IPS-NIHi7 (cell line): ENCODE measurements at regions not wholly inside any gene's neighbourhood (a gene's known extent, or its start where the extent isn't known, plus 50 kb on each side); places are given as distances from the start of the nearest gene placed in this dataset.

Experiments
- DNase-seq: peaks from one replicate; pipeline ENCODE4 v3.0.0; 2012; ENCODE audit warnings: mixed read lengths; ENCODE audit errors: extremely low spot score

DNA sequence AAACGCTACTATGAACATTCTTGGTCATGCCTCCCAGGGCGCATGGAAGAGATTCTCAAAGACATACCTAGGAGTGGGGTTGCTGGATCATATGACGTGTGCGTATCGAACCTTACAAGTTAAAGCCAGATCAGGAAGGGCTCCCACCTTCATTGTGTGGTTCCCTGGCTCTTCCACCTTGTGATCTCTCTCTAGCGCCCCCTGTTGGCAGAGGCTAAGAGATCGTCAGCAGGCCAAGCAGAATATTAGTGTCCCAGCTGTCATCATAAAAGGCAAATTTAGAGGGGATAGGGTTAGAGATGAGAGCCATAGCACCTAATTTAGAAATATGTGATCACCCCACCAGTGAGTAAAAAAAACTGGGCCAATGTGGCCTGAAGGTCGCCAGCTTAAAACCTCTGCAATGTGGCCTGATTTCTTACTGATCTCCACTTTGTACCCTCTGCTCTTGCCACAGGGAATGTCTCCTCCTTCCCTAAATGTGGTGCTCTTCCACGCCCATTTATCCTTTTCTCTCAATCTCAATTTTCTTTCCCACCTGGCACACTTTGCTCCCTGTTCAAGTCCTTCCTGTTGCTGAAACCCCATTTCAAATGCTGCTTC, 91.7 kb upstream of the SHB start:
- DNase-seq = peak; percentile 87

DNA sequence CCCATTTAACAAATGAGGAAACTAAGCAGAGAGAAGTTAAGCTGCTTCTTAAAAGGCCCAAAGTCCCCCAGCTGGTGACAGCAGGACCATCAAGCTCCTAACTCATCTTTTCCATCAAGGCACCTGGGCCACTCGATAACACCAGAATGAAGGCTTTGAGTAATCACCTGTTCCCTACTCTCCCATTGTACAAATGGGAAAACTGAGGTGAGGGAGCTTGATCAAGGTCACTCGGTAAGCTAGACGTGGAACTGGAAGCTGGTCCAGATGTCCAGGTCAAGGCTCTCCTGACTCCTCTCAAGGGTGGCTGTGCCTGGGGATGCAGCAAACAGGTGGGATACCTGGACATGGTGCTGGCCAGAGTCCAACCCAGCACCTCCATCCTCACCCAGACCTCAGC, 90.6 kb upstream of the SHB start:
- DNase-seq = no peak

DNA sequence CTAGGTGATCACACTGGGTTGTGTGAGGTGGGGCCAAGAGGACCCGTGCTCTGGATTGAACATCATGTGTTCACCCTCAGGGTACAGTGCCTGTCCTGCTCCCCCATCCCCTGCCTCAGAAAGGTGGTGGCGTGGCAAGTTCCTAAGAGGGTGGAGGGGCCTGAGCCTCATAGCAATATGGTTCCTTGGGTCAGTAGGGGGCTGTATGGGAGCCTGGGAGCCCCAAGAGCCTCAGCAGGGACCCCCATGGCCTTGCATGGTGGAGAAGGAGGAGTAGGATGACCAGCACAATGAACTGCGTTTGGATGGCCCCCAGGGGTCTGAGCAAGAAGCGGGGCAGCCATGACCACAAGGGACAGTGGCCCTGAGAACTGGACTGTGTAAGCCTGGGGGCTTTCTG, 89.6 kb upstream of the SHB start:
- DNase-seq = no peak

DNA sequence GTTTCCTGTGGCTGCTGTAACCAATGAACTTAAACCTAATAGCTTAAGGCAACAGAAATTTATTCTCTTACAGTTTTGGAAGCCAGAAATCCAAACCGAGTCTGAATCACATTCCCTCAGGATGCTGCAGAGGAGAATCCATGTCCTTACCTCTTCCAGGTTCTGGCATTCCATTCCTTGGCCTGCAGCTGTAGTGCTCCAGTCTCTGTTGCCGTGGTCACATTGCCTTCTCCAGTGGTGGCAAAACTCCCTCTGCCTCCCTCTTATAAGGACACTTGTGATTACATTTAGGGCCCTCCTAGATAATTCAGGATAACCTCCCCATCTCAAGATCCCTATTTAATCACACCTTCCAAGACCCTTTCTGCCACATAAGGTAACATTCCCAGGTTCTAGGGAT, 88.7 kb upstream of the SHB start:
- DNase-seq = no peak

DNA sequence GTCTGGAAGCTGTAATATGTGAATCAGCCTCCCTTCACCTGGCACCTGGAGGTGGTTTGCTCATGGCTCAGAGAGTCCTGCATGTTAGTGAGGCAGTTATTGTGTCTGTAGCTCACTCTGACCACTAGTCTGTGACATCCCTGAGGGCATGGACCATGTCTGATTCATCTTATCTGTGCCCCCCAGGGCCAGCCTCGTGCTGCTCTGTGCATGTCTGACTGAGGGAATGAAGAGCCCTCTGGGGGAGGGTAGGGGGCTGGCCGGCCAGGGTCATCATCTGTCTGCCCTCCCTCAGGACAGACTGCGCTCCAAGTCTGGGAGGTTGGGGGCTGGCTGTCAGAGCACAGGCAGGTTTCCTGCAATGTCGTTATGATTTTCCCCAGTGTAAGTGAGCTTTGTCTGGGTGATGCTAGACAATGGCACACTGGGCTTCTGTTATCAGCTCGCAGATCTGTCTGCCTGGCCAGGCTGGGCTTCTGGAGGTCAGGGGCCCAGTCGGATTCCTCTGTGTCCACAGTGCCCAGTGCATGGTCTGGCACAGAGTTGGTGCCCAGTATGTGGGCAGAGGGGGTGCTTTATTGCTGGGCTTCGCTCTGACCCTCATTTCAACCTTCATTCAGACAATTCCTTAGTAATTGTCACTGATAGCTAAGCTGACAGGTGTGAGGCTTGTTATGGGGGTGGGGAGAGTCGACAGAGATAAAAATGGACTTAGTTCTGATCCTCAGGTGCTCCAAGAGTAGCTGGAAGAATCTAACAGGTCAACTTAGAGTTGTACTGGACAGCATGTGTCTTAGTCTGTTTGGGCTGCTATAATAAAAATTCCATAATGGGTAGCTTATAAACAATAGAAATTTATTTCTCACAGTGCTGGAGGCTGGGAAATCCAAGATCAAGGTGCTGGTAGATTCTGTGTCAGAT, 85.7 kb upstream of the SHB start:
- no peak for DNase-seq

DNA sequence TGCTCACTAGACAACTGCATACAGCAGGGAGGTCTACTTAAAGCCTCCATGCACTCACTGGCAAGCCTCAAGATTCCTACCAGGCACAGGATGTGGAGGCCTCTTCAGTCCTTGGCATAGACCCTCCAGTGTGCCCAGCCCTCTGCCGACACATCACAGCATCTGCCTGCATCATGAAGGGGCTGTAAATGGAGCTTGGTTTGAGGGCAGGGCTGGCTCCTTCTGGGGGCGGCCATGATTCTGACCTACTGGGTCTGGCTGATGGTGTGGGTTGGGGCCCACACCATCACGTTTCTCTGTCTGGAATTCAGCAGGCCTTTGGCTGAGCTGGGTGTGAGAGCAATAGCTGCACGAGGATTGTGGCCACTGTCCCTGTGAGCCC, 84.9 kb upstream of the SHB start:
- no peak for DNase-seq

DNA sequence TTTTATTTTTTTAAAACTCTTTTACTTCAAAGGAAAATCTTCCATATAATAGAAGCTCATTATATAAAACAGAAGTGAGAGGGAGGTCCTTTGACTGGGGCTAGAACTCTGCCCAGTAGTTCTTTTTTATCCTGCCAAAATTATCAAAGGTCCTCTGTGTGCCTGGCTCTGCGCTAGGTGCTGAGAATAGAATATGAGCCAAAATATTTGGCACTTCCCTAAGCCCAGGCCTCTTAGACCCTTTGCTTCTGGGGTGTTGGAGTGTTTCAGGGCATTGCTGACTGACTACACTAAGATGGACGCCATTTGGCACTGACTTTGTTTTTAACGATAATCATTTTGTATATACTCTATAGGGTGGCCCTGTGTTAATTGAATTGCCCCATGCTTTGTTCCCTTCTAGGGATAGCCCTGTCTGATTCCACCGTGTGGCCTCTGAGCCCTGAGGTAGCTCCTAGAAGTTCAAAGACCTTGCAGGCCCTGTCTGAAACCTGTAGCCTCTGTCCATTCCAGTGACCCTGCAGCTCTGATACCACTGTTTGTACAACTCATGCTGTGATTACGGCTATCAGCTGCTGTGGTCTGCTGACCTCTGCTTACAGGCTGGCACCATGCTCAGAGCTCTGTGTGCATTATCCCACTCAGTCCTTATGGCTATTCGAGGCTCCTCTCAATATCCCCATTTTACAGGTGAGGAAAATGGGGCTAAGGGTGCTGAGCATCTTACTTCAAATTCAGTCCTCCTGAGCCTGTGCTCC, 84.3 kb upstream of the SHB start:
- no peak for DNase-seq

DNA sequence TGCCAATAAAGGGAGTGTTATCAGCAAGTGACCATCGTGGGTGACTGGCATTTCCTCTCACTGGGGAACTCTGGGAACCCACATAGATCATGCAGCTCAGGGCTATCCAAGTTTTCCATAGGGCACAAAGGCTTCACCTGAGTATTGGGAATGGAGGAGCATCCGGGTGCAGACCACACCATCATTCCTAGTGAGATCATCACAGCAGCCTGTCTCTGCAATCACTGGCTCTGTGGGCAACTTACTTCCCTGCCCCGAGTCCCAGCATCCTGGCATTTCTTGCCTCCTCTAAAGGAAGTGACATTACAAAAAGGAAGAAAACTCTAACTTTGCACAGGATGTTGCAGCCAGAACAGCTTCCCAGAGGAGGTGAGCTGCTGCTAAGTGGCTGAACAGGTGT, 80.6 kb upstream of the SHB start:
- DNase-seq = no peak

DNA sequence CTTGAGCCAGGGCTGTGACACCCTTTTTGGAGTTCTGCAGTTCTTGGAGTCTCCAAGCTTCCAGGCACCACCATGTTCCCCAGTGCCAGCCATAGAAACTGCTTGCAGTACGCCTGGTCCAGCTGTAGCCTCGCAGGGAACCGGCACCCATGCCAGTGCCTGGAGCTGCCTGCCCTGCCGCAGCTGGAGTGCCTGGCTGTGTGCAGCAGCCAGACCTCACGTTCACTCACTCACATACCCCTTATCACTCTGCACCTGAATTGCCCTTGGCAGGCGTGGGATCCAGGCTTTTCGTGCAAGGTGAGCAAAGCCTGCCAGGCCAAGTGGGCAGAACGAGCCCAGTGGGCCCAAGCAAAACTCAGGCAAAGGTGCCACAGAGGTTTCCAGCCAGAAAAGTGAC, 77.8 kb upstream of the SHB start:
- DNase-seq = no peak

DNA sequence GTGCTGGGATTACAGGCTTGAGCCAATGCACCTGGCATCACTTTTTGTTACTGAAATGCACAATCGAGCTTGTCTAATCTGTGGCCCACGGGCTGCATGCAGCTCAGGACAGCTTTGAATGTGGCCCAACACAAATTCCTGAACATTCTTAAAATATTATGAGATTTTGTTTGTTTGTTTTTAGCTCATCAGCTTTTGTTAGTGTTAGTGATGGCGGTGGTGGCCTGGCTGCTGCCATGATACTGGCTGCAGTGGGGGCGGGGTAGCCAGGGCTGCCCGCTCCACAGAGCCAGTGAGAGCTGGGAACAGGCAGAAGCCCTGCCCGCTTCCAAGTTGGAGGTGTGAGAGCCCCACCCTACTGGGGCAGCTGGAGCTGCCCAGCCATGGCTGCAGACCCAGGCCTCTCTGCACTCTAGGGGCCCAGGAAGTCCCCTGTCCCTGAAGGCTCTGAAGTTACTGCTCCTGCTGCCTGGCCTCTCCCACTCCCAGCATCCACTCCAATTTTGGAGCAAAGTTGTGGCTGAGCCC, 76.6 kb upstream of the SHB start:
- no peak for DNase-seq

DNA sequence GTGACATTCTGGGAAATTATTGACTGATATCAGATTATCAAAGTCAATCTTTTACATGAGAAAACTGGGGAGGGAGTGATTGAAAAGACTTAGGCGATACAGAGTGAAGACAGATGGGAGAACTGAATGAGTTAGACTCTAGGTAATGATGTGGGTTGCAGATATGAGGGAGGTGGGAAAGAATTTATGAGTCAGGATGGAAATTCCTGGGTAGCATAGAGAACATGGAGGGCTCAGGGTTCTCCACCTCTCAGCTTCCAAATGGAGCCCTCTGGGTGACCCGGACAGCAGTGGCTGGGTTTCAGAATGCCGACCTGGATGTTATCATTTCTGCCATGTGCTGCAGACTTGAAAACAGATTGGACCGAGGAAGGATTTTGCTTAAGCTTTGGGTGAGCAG, 75.4 kb upstream of the SHB start:
- no peak for DNase-seq

DNA sequence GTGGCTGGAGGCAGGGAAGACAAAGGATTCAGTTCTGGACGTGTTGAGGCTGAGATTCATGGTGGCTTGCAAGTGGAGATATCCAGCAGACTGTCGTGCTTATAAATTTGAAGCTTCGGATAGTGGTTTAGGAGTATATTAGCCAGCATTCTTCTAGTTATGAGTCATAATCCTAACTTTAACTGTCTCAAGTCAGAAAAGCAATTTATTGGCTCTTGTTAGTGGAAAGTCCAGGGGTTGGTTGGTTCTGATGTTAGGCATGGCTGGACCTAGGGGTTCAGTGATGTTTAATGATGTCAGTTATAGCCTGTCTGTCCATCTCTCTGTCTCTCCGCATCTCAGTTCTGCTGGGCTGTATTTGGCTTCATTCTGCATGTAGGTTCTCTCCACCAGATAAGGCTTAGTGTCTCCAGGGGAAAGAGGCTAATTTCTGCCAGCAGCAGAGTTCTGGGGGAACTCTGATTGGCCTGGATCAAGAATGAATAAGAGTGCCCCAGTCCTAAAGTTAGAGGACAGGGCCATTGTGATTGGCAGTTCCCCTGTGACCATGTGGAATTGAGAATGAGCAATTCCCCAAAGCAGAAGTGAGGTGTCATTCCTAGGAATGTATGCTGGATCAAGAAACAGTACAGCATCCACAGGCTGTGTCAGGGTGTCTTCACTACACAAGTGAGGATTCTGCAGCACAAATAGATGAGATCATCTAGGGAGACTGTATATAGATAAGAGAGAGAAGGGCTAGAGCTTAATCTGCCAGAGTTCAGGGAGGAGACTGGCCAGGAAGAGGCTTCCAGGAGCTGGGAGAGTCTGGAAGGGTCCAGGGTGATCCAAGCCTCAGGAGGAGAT, 72.9 kb upstream of the SHB start:
- DNase-seq = no peak

DNA sequence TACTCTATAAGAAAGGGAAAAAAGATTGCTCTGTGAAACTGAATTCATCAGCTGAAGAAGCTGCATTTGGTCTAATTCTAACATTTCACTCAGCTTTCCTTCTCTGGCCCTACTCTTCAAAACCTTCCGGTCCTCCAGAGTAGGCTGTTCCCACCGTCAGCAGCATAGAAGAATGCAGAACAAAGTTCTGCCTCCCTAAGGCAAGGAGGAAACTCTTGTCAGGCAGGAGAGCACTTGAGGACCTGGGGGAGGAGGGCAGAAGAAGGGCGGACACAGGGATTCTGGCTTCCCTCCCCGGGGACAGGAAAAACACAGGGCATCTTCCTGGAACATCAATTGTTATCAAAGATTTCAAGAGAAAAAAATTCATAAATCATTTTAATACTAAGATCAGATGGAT, 69.2 kb upstream of the SHB start:
- DNase-seq = no peak

DNA sequence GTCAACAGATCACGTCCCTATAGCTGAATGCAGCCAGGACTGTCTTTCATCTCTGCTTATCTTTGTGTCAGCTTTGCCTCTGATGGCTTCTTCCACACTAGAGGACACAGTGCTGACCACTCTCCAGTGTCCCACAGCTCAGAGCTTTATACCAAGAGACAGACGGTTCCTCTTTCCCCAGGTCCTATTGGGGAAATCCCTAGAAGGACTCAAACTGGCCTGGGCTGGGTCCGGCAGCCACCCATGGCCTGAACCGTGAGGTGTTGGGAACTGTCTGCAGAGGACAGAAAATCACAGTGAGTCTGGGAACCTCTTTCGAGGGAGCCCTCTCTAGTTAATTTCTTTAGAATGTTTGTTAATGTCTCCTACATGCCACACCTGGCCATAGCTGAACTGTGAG, 68.3 kb upstream of the SHB start:
- DNase-seq = no peak

DNA sequence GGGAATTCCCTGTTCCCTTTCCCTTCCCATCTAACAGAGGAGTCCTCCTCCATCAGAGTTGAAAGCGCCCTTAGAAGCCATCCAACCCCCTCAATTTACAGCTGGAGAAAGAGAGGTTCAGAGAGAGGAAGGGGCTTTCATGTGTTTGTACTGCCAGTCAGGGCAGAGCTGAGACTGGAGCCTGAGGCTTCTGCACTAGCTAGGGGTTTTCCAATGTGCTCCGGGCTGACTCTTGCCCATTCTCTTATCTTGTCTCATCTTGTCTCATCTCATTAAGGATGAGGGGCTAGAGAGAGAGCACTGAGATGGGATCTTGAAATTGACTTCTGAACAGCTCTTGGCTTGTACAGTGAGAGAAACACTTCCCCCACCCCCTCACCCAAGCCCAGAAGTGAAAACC, 67.4 kb upstream of the SHB start:
- no peak for DNase-seq

DNA sequence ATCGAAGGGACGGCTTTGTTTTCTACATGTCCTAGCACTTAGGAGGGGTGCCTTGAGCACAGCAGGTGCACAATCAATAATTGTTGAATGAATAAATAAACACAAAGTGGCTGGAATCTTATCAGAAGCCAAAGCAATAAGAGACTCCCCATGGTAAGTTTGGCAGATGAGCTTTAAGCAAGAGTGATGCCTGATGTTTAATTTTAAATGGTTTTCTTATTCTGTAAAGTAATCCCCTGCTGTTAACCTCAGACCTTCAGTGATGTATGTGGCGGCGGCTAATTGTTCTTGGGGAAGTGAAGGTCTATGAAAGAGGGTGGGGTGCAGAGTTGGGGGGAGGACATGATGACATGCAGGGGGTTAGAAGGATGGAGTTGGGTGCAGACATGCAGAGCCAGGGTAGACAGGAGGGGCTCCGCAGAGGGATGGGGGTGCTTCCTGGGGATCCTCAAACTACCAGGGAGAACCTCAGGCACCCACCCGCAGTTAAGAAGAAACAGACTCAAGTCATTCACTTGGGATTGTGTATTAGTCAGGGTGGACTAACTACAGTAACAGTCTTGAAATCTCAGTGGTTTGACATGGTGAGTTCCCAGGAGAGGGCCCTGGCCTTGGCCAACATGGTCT, 65.7 kb upstream of the SHB start:
- no peak for DNase-seq

DNA sequence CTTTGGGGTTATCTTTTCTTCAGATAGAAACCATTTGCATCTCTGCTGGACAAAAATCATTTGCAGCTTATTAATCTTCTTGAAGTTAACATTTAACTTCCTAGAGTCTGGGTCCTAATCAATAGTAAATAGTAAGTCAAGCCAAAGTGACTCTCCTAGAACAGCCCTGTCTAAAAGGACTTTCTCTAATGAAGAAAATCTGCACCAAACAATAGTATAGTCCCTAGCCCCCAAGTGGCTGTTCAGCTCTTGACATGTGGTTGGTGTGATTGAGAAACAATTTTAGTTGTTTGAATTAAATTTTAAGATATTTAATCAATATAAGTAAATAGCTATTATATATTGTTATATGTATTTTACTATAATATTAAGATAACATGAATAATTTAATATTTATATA, 64.6 kb upstream of the SHB start:
- no peak for DNase-seq

DNA sequence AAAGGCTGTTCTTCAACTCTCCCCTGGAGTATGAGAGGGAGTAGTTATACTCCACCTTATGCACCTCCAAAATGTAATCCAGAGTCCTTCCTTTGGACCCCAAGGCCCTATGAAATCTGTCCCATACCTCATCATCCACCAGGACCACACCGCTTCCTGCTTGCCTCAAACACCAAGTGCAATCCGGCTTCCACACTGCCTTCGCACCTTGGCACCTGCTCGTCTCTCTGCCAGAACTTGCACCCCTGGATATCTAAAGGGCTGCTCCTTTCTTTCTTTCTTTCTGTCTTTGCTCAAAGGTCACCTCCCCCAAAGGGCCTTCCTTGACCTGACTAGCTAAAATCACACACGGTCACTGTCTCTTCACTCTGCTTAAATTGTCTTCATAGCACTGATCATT, 63.9 kb upstream of the SHB start:
- DNase-seq = no peak

DNA sequence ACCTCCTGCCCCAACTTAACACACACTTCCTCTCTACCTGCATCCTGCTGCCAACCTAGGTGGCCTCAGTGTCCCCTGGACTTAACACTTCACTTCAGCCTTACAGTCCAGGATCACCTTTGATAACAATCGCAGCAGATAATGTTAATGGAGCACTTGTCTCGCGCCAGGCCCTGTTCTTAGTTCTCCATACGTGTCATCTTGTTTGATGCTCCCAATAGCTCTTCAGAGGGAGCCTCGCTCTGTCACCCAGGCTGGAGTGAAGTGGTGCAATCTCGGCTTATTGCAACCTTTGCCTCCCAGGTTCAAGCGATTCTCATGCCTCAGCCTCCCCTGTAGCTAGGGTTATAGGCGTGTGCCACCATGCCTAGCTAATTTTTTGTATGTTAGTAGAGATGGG, 62.7 kb upstream of the SHB start:
- DNase-seq = no peak

DNA sequence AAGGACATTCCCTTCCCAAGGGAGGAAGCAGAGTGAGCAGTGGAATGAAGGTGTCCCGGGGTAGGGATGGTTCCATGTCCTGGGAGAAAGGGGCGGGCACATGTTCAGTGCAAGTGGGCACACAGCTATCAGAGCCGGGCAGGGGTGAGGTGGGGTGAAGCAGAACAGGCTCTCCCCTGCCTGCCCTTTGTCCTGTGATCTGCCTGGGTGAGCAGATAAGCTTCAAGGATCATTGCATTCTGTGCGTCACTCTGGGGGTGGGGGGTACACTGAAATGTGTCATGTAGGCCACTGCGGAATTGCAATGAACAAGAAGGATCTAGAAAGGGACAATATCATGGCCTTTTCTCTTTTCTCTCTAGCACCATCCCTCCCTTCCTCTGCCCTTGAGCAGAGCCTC, 61.7 kb upstream of the SHB start:
- DNase-seq = no peak

DNA sequence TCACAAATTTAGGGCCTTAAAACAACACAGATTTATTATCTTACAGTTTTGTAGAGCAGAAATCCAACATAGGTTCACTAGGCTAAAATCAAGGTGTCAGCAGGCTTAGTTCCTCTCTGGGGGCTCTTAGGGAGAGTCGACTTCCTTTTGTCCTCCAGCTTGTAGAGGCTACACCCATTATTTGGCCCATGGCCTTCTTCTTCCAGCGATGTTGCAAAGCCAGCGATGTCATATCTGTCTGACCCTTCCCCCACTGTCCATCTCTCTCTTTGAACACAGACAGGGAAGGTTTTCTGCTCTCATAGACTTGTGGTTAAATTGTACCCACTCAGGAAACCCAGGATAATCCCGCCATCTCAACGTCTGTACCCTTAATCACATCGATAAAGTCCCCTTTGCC, 60.3 kb upstream of the SHB start:
- DNase-seq = no peak
